GM21576 (cell line): ENCODE measurements at regions not wholly inside any gene's neighbourhood (a gene's known extent, or its start where the extent isn't known, plus 50 kb on each side); places are given as distances from the start of the nearest gene placed in this dataset.

Source experiments
- ATAC-seq: cut with Tn5 transposase; IDR thresholded peaks from one replicate; pipeline ENCODE4 v1.9.1; 2021; ENCODE audit warnings: mild to moderate bottlenecking, moderate library complexity; ENCODE audit not compliant: unreplicated experiment

- no peak for ATAC-seq
Observed at GRCh38 chrX:148361641-148362040, 138.8 kb upstream of the AFF2 start.

GRCh38 chrX:148363471-148364235 is 136.8 kb upstream of the AFF2 start:
- ATAC-seq, result no peak

- ATAC-seq, result no peak
Observed at GRCh38 chrX:148365233-148365632, 135.2 kb upstream of the AFF2 start.

GRCh38 chrX:148371291-148371690 is 129.1 kb upstream of the AFF2 start:
- no peak for ATAC-seq

GRCh38 chrX:148372925-148373324 is 127.5 kb upstream of the AFF2 start:
- ATAC-seq, result no peak

GRCh38 chrX:148376342-148376741 is 124.1 kb upstream of the AFF2 start:
- ATAC-seq, result no peak

GRCh38 chrX:148380107-148380506 is 120.3 kb upstream of the AFF2 start:
- no peak for ATAC-seq

GRCh38 chrX:148380650-148381561 is 119.5 kb upstream of the AFF2 start:
- peak; percentile 92 for ATAC-seq

- ATAC-seq, result peak; percentile 24
Observed at GRCh38 chrX:148381603-148382002, 118.8 kb upstream of the AFF2 start.

GRCh38 chrX:148382983-148383382 is 117.4 kb upstream of the AFF2 start:
- no peak for ATAC-seq

- ATAC-seq, result no peak
Observed at GRCh38 chrX:148385471-148385870, 114.9 kb upstream of the AFF2 start.

GRCh38 chrX:148389629-148390028 is 110.8 kb upstream of the AFF2 start:
- no peak for ATAC-seq

GRCh38 chrX:148412006-148412405 is 88.4 kb upstream of the AFF2 start:
- no peak for ATAC-seq

GRCh38 chrX:148416142-148416541 is 84.3 kb upstream of the AFF2 start:
- ATAC-seq, result no peak

GRCh38 chrX:148416931-148417330 is 83.5 kb upstream of the AFF2 start:
- ATAC-seq, result no peak

- no peak for ATAC-seq
Observed at GRCh38 chrX:148417934-148418333, 82.5 kb upstream of the AFF2 start.

GRCh38 chrX:148422526-148422925 is 77.9 kb upstream of the AFF2 start:
- no peak for ATAC-seq

GRCh38 chrX:148424570-148424969 is 75.8 kb upstream of the AFF2 start:
- no peak for ATAC-seq

- no peak for ATAC-seq
Observed at GRCh38 chrX:148426467-148426866, 74.0 kb upstream of the AFF2 start.

- no peak for ATAC-seq
Observed at GRCh38 chrX:148441387-148441786, 59.0 kb upstream of the AFF2 start.

GRCh38 chrX:148443216-148443615 is 57.2 kb upstream of the AFF2 start:
- ATAC-seq, result no peak

GRCh38 chrX:148448686-148449085 is 51.7 kb upstream of the AFF2 start:
- peak; percentile 49 for ATAC-seq
